AG09319 (cell line): ENCODE measurements at regions not wholly inside any gene's neighbourhood (a gene's known extent, or its start where the extent isn't known, plus 50 kb on each side); places are given as distances from the start of the nearest gene placed in this dataset.
"Not testable (repeated sequence)": the region's sequence is repeated elsewhere in the genome, so short reads cannot be mapped to it uniquely, and the experiment has no call there.

ENCODE experiments used
- DNase-seq: peaks from one replicate; pipeline ENCODE4 v3.0.0-alpha.2; 2010; ENCODE audit warnings: low read depth; ENCODE audit errors: extremely low read depth
- CTCF ChIP-seq: IDR thresholded peaks from 2 replicates; pipeline ENCODE4 v1.5.1; 2011; ENCODE audit warnings: low read depth, mild to moderate bottlenecking, inconsistent platforms, low read length, moderate library complexity

- TF ChIP-seq CTCF, result no peak
- DNase-seq, result no peak
These were observed 50.7 kb upstream of the VPREB1 start for GRCh38 chr22:22193923-22194322.

GRCh38 chr22:22193462-22193861, 51.1 kb upstream of the VPREB1 start:
- DNase-seq, result not testable (repeated sequence)

- not testable (repeated sequence) for DNase-seq
These were observed 51.6 kb upstream of the VPREB1 start for GRCh38 chr22:22193006-22193405.

- DNase-seq, result not testable (repeated sequence)
These were observed 54.8 kb upstream of the VPREB1 start for GRCh38 chr22:22189796-22190195.

- DNase-seq, result not testable (repeated sequence)
These were observed 56.7 kb upstream of the VPREB1 start for GRCh38 chr22:22187863-22188262.

GRCh38 chr22:22187299-22187698, 57.3 kb upstream of the VPREB1 start:
- DNase-seq, result no peak
- TF ChIP-seq CTCF, result no peak

- DNase-seq, result no peak
- no peak for TF ChIP-seq CTCF
These were observed 58.6 kb upstream of the VPREB1 start for GRCh38 chr22:22185844-22186499.

- TF ChIP-seq CTCF, result no peak
- no peak for DNase-seq
These were observed 59.4 kb upstream of the VPREB1 start for GRCh38 chr22:22185217-22185616.

- no peak for DNase-seq
- no peak for TF ChIP-seq CTCF
These were observed 60.2 kb upstream of the VPREB1 start for GRCh38 chr22:22184277-22184807.

GRCh38 chr22:22182990-22183264, 61.7 kb upstream of the VPREB1 start:
- no peak for DNase-seq

More at GRCh38 chr22:22182990-22183264, 61.7 kb upstream of the VPREB1 start:
- TF ChIP-seq CTCF, result no peak
